SK-N-MC (cell line): ENCODE measurements at regions not wholly inside any gene's neighbourhood (a gene's known extent, or its start where the extent isn't known, plus 50 kb on each side); places are given as distances from the start of the nearest gene placed in this dataset.

Source experiments
- EZH2 ChIP-seq: fragments of 200-600 bp; sonication (generic); IDR thresholded peaks from one replicate; pipeline ENCODE4 v1.6.1; 2017; ENCODE audit warnings: antibody characterized with exemption
- POLR2AphosphoS5 ChIP-seq: IDR thresholded peaks from 2 replicates; pipeline ENCODE4 v1.6.1; 2012; ENCODE audit warnings: mild to moderate bottlenecking, low read depth, low read length, borderline replicate concordance

GRCh38 chr3:104715972-104716371, 650.7 kb upstream of the ALCAM start:
- TF ChIP-seq POLR2AphosphoS5 (no peak), EZH2 (no peak)
